NCI-H2107 treated with DMSO at 0.1 percent for 48 hours (cell line): ENCODE measurements at regions not wholly inside any gene's neighbourhood (a gene's known extent, or its start where the extent isn't known, plus 50 kb on each side); places are given as distances from the start of the nearest gene placed in this dataset.
"Not testable (repeated sequence)": the region's sequence is repeated elsewhere in the genome, so short reads cannot be mapped to it uniquely, and the experiment has no call there.

Source experiments
- DNase-seq: peaks from one replicate; lab custom pipeline; 2025; ENCODE audit not compliant: unreplicated experiment; lab: John Stamatoyannopoulos, UW

GRCh38 chr6:63477422-63478040 lies 94.7 kb upstream of the LOC128125822 start:
- no peak for DNase-seq

GRCh38 chr6:63478734-63479133 lies 93.5 kb upstream of the LOC128125822 start:
- DNase-seq, result no peak

- DNase-seq, result no peak
Measured at GRCh38 chr6:63486196-63486595, 86.1 kb upstream of the LOC128125822 start.

DNA sequence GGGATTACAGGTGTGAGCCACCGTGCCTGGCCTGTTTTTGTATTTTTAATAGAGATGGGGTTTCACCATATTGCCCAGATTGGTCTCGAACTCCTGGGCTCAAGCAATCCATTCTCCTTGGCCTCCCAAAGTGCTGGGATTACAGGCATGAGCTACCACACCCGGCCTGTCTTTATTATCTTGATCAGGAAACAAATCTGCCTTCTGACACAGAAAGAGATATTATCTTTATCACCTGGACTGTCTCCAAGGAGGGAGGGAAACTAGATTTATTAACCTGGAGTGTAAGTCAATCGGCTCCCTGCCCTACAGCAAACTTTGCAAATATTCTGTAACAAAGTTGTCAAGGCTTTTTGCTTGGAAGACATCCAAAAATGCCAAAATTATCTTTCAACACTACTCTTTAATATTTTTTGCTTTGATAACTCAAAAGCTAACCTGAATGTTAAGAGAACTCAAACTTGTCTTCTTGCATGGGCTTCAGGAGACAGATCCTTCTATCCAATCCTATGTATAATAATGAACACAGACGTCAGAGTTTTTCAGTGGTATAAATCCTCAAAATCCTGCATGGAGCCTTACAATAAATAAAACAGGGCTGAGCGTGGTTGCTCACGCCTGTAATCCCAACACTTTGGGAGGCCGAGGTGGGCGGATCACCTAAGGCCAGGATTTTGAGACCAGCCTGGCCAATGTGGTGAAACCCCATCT lies 85.0 kb upstream of the LOC128125822 start:
- DNase-seq, result no peak

DNA sequence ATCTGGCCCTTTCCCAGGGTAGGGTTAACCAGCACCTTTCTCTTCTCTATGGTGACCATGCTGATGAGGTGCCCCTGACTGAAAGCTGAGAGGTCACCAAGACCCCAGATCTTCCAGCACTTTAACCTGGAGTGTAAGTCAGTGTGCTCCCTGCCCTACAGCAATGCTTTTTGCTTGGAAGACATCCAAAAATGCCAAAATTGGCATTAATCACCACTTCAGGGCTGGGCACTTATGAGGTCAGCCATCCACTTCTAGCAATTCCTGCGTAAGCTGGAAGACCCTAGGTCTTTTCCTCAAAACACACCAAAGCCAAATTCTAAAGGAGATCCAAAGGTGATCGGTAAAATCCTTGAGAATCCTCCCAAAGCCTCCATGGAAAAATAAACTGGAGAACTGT lies 81.2 kb upstream of the LOC128125822 start:
- no peak for DNase-seq

DNA sequence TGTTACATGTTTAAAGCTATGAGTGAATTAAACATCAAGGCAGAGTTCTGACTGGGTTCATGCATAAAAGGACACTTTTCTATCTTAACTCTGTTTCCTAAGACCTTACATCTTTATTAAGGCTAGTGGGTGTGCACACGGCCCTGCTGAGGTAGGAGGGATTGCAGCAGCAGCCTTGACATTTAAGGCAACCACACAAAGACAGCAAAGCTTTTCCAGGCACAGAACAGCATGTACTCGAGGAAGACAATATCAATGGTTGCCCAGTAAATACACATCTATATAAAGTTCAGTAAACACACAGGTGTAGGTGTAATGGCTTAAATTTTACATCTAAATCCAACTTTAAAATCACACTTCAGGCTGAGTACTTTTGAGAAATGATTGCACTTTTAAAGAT lies 79.8 kb upstream of the LOC128125822 start:
- no peak for DNase-seq

- no peak for DNase-seq
Measured at GRCh38 chr6:63493557-63493956, 78.7 kb upstream of the LOC128125822 start.

DNA sequence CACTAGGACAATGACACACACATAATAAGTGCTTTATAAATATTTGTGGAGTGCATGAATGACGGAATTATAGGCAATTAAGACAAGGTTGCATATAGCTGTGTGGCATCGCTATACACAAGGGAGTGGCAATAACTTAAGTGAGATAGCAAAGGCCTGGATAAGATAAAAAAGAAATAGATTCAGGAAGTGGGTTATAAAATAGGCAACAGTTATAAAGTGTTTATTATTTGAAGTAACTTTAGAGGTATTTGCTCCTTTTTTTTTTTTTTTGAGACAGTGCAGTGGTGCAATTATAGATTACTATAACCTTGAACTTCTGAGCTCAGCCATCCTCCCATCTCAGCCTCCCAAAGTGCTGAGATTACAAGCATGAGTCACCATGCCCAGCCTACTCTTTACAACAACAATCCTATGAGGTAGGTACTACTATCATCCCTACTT lies 75.9 kb upstream of the LOC128125822 start:
- no peak for DNase-seq

DNA sequence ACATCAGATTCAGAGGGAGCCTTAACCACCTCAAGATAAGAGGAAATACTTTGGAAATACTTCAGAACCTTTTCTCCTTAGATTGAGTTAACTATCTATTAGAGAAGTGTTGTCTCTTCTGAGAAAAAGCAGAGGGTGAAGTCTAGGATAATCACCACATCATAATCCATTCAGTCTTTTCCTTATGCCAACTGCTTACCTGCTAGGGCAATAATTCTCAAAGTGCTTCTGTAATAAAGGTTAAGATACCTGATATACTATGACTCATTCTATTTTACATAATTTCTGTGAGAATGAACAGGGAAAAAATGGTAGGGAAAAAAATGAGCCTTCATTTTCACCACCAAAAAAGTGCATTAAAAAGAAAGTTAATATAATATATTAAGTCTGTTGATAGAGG lies 70.1 kb upstream of the LOC128125822 start:
- no peak for DNase-seq

DNA sequence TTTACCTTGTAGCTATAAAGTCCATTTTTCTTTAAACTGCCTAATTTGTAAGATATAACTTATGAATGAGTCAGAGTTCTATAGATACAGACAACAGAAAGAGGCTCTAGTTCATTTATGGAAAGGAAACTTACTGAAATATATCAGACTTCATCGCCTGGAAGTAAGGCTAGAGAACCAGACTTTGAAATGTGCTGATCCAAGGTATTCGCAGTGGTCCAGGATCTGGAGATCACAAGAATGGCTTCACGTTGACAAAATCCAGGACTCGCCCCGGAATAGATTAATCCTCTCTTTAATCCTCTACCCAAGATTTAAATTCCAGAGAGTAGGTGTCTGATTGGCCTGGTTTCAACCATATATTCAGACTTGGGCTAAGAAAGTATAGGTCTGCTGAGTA lies 69.1 kb upstream of the LOC128125822 start:
- DNase-seq, result no peak

DNA sequence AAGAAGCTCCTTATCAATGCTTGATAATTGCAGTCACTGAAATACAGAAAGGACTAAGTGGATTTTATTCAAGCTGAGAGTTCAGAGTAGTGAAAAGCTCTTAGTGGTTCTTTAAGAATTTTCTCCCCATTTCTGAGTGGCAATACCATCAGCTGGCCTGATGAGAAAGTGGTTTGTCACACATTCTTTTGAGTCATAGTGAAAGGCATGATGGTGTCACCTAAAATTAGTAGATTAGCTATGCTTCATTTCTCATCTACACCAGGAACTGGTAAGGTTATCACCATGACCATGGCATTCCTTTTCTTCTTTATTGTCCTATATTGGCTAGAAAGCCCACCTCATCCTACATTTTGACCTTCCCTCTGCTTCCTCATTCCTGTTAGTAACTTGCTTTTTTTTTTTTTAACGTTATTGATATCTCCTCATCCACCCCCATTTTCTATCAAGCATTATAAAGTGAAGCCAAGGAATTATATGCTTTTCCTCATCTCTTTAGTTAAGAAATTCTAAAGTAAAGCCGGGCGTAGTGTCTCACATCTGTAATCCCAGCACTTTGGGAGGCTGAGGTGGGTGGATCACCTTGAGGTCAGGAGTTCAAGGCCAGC lies 67.4 kb upstream of the LOC128125822 start:
- DNase-seq, result no peak

- no peak for DNase-seq
Measured at GRCh38 chr6:63507096-63507495, 65.2 kb upstream of the LOC128125822 start.

DNA sequence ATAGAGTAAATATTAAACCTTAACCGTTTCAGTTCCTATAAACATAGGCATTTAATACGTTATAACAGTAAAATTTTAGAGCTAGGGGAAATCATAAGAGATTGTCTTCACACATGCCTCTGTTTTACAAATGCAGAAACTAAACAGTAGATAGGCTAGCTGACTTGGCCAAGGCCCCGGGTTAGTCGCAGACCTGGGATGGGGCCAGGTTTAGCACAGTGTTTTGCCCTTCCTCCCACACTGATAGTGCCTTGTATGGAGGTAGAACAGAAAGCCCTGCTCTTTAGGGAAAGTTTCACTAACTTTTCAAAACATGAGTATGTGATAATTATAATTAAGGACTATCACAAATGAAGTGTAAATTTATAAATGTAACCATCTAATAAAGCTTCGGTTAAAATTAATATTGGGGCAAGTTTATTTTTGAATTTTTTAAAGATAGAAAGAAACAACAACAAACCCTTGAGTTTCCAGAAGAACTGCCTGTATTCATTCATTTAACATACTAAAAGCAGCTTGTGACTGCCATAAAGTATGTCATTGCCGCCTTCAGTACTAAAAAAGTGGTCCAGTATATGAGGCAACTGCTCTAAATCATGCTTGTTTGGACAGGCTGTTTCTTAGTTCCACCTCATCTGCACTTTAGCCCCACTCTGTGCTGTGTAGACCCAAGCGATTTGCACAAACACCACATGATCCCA lies 62.5 kb upstream of the LOC128125822 start:
- no peak for DNase-seq

- DNase-seq, result no peak
Measured at GRCh38 chr6:63510353-63510686, 62.0 kb upstream of the LOC128125822 start.

- DNase-seq, result no peak
Measured at GRCh38 chr6:63510849-63511248, 61.4 kb upstream of the LOC128125822 start.

- no peak for DNase-seq
Measured at GRCh38 chr6:63514488-63515173, 57.6 kb upstream of the LOC128125822 start.

DNA sequence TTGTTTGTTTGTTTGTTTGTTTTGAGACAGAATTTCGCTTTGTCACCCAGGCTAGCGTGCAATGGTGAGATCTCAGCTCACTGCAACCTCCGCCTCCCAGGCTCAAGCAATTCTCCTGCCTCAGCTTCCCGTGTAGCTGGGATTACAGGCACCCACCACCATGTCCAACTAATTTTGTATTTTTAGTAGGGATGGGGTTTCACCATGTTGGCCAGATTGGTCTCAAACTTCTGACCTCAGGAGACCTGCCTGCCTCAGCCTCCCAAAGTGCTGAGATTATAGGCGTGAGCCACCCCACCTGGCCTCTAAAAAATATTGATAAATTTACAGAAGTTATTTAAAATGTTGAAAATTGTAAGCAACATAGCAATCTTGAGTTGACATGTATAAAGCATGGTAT lies 57.1 kb upstream of the LOC128125822 start:
- DNase-seq, result not testable (repeated sequence)

DNA sequence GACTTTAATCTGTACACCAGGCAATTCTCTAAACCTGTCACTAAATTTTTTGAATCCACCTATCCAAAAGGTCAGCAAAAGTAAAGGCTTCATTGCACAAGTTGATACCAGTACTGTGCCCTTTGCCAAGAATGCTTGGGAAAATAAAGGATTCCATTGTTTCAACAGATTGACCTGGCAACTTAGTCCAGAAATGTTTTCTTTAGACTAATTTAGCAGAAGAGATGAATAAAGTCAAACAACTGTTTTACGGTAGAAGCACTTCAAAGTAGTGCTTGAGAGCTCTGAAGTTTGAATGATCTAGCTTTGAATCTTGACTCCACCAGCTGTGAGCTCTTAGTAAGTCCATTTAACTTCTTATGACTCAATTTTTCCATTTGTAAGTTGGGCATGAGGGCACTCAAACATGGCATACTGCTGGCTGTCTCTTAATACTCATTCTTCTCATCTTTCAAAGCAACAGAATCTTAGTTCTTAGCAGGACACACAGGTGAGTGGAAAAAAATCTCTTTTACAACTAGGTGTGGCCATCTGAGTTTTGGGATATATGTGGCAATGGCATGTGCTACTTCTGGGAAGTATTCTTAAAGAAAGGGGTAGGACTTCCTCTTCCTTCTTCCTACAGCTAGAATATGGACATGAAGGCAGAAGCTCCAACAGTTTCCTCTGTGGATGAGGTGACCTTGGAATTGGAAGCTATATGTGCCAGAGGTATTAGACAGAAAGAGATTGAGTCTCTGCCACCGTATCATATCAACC lies 55.9 kb upstream of the LOC128125822 start:
- no peak for DNase-seq

DNA sequence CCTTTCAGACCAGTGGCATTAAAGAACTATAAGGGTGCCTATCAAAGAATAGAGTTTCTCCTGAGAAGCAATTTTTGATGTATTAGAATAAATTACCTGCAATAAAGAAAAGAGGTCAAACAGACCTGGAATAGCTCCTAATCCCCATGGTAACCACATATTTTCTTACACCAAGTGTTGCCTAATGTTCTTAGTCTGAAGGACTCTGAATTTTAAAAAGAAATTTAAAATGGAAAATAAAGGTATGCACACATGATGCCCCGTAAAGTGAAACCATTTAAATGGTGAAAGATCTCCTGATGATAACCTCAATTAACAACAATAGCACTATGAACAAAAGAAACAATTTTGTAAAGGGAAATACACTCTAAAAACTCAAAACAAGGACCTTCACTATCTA lies 55.1 kb upstream of the LOC128125822 start:
- DNase-seq, result no peak

DNA sequence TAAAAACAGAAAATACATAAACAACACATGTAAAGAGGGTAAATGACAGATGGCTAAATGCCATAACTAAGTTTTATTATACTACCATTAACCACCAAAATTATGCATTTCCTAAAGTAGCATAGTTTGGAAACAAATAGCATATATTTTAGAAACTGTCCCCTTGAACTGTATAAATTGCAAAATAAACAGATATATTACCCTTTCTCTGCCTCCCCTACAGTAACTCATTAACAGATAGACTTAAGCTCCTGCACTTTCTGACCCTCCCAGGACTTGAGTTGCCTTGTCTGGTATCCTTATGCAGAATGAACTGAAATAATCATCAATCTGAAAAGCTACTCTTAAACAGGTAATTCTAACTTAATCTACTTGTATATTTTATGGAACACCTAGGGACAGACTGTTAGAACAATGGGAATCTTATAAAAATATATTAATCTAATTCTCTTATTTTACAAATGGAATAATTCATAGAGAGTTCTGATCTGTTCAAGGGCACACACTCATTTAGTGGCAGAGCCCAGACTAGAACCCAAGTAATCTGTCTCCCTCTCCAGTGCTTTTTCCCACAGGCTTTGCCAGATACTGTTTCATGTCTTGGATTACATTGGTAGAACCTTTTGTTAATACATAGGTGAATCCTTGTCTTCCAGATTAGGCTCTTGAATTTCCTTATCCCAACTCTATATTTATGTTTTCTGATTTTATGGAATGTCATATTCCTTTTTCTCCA lies 50.6 kb upstream of the LOC128125822 start:
- DNase-seq, result no peak
